Left lung (tissue), 4 donors: ENCODE measurements at regions not wholly inside any gene's neighbourhood (a gene's known extent, or its start where the extent isn't known, plus 50 kb on each side); places are given as distances from the start of the nearest gene placed in this dataset.
A peak's percentile ranks its signal among the peaks of the same experiment; 100 is the strongest.
"Not testable (repeated sequence)": the region's sequence is repeated elsewhere in the genome, so short reads cannot be mapped to it uniquely, and the experiment has no call there.

Source experiments
- ATAC-seq: fragments of 200-7000 bp; cut with Tn5 transposase; one replicate; pipeline ENCODE4 v1.9.1; 2020; ENCODE audit warnings: moderate library complexity
- DNase-seq, 4 donors: peaks; one replicate each; pipeline ENCODE4 v3.0.0-alpha.2; 2013 to 2020
- H3K27ac ChIP-seq, 2 donors: fragments of 200-600 bp; sonication (generic) in 1 of 2; one replicate each; pipeline versions ENCODE4 v1.5.0 to v1.8.0; 2020 to 2021
- H3K27me3 ChIP-seq, 2 donors: fragments of 200-600 bp; sonication (generic) in 1 of 2; one replicate each; pipeline versions ENCODE4 v1.5.0 to v1.8.0; 2020 to 2021
- H3K36me3 ChIP-seq, 2 donors: fragments of 200-600 bp; sonication (generic) in 1 of 2; one replicate each; pipeline versions ENCODE4 v1.5.0 to v1.8.0; 2020 to 2021
- H3K4me1 ChIP-seq, 2 donors: fragments of 200-600 bp; one replicate each; pipeline ENCODE4 v1.8.0; 2021
- H3K4me3 ChIP-seq, 2 donors: fragments of 200-600 bp; sonication (generic) in 1 of 2; one replicate each; pipeline versions ENCODE4 v1.5.0 to v1.8.0; 2020 to 2021; ENCODE audit warnings: mild to moderate bottlenecking in 1 of 2
- H3K9me3 ChIP-seq, 2 donors: fragments of 200-600 bp; sonication (generic) in 1 of 2; one replicate each; pipeline versions ENCODE4 v1.5.0 to v1.8.0; 2020 to 2021
- CTCF ChIP-seq, 2 donors: fragments of 200-600 bp; sonication (generic) in 1 of 2; IDR thresholded peaks; one replicate each; pipeline versions ENCODE4 v1.5.0 to v1.8.0; 2021; ENCODE audit warnings: antibody characterized with exemption in 2 of 2
- intact Hi-C, 2 donors: fragments of 100-400 bp; cut with DNase I; formaldehyde crosslinking; loops; one replicate each; pipeline versions ENCODE4 v1.11.2 to v1.14.2; 2022
- donor health status: DM: no; HTN: yes; CAD: no.
- donor health status: DM: no; HTN: no; CAD: no.

- Histone ChIP-seq H3K4me3 (no peak overlapping the region), H3K27me3 (no peaks in the 10 kb centered on the region), H3K27ac (no peak overlapping the region), H3K9me3 (no peaks in the 10 kb centered on the region), H3K4me1 (no peaks in the 10 kb centered on the region), H3K36me3 (no peaks in the 10 kb centered on the region)
- ATAC-seq, result no peak
- no peak for DNase-seq
- no peak for TF ChIP-seq CTCF (IDR thresholded peaks at IDR 0.05)
- intact Hi-C loops, result no loop called here
These were observed 1232.4 kb downstream of the STIM2 start for GRCh38 chr4:28093071-28093470.

- DNase-seq (no peak), ATAC-seq (no peak)
- H3K4me3 ChIP-seq, result no peak overlapping the region
- H3K9me3 ChIP-seq, result no peaks in the 10 kb centered on the region
- no peak overlapping the region for H3K27ac ChIP-seq
- no peaks in the 10 kb centered on the region for H3K36me3 ChIP-seq
- TF ChIP-seq CTCF (IDR thresholded peaks at IDR 0.05), result no peak
- H3K4me1 ChIP-seq, result no peaks in the 10 kb centered on the region
- H3K27me3 ChIP-seq, result no peaks in the 10 kb centered on the region
- intact Hi-C loops, result no loop called here
These were observed 1240.9 kb downstream of the STIM2 start for GRCh38 chr4:28101583-28101982.

- Histone ChIP-seq H3K36me3 (no peaks in the 10 kb centered on the region), H3K9me3 (no peaks in the 10 kb centered on the region), H3K4me1 (no peaks in the 10 kb centered on the region), H3K27ac (no peak overlapping the region), H3K4me3 (no peak overlapping the region), H3K27me3 (no peaks in the 10 kb centered on the region)
- ATAC-seq, result no peak
- intact Hi-C loops, result no loop called here
- no peak for TF ChIP-seq CTCF (IDR thresholded peaks at IDR 0.05)
- DNase-seq, result no peak
These were observed 1244.7 kb downstream of the STIM2 start for GRCh38 chr4:28105271-28105859.

GRCh38 chr4:28106155-28106554 is 1245.5 kb downstream of the STIM2 start:
- H3K27me3 ChIP-seq, result no peaks in the 10 kb centered on the region
- intact Hi-C loops, result no loop called here
- no peak for TF ChIP-seq CTCF (IDR thresholded peaks at IDR 0.05)

GRCh38 chr4:28109801-28110200 is 1249.2 kb downstream of the STIM2 start:
- DNase-seq (peak in 2 of 4 donors; percentile 30 to 35), ATAC-seq (no peak)
- no peaks in the 10 kb centered on the region for H3K4me1 ChIP-seq
- no peak overlapping the region for H3K27ac ChIP-seq
- intact Hi-C loops, result no loop called here
- H3K27me3 ChIP-seq, result no peaks in the 10 kb centered on the region
- H3K9me3 ChIP-seq, result peaks cover 0 to 4% of the 10 kb centered on the region in 2 donors
- H3K4me3 ChIP-seq, result no peak overlapping the region
- no peak for TF ChIP-seq CTCF (IDR thresholded peaks at IDR 0.05)
- H3K36me3 ChIP-seq, result no peaks in the 10 kb centered on the region

More at GRCh38 chr4:28106155-28106554, 1245.5 kb downstream of the STIM2 start:
- H3K9me3 ChIP-seq, result no peaks in the 10 kb centered on the region
- no peaks in the 10 kb centered on the region for H3K36me3 ChIP-seq
- DNase-seq (no peak), ATAC-seq (no peak)
- no peak overlapping the region for H3K4me3 ChIP-seq
- H3K27ac ChIP-seq, result no peak overlapping the region
- H3K4me1 ChIP-seq, result no peaks in the 10 kb centered on the region

GRCh38 chr4:28112691-28113335 is 1252.2 kb downstream of the STIM2 start:
- ATAC-seq, H3K27ac ChIP-seq, H3K4me3 ChIP-seq, H3K27me3 ChIP-seq, H3K4me1 ChIP-seq, intact Hi-C loops, H3K36me3 ChIP-seq: not testable (repeated sequence)
- H3K9me3 ChIP-seq, result peaks cover 0 to 20% of the 10 kb centered on the region in 2 donors
- DNase-seq, result peak in 1 of 4 donors; percentile 75

- H3K36me3 ChIP-seq, H3K27ac ChIP-seq, H3K4me1 ChIP-seq, ATAC-seq, DNase-seq, H3K27me3 ChIP-seq, H3K4me3 ChIP-seq, intact Hi-C loops: not testable (repeated sequence)
- H3K9me3 ChIP-seq, result peaks cover 0 to 20% of the 10 kb centered on the region in 2 donors
These were observed 1252.9 kb downstream of the STIM2 start for GRCh38 chr4:28113586-28113985.

GRCh38 chr4:28116526-28117083 is 1256.0 kb downstream of the STIM2 start:
- H3K36me3 ChIP-seq, H3K4me3 ChIP-seq, intact Hi-C loops, ATAC-seq, H3K27ac ChIP-seq, H3K27me3 ChIP-seq, H3K4me1 ChIP-seq, DNase-seq: not testable (repeated sequence)
- H3K9me3 ChIP-seq, result peaks cover 0 to 20% of the 10 kb centered on the region in 2 donors
